Trophoblast cell (in vitro differentiated cells and primary cell): ENCODE measurements at regions not wholly inside any gene's neighbourhood (a gene's known extent, or its start where the extent isn't known, plus 50 kb on each side); places are given as distances from the start of the nearest gene placed in this dataset.
A peak's percentile ranks its signal among the peaks of the same experiment; 100 is the strongest.

Experiments
- DNase-seq, 2 donors: peaks; one replicate each; pipeline ENCODE4 v3.0.0-alpha.2; 2016
- H2AFZ ChIP-seq: 2 replicates; pipeline ENCODE4 v1.6.1; 2013; ENCODE audit warnings: low read length, moderate library complexity, mild to moderate bottlenecking; ENCODE audit not compliant: insufficient read depth, poor library complexity
- H2AK5ac ChIP-seq: 2 replicates; pipeline ENCODE4 v1.6.1; 2013; ENCODE audit warnings: mild to moderate bottlenecking, low read length
- H2BK120ac ChIP-seq: 2 replicates; pipeline ENCODE4 v1.6.1; 2013; ENCODE audit warnings: low read length, mild to moderate bottlenecking, moderate library complexity; ENCODE audit not compliant: insufficient read depth, poor library complexity
- H2BK12ac ChIP-seq: 2 replicates; pipeline ENCODE4 v1.6.1; 2013; ENCODE audit warnings: mild to moderate bottlenecking, low read length, moderate library complexity
- H2BK5ac ChIP-seq: 2 replicates; pipeline ENCODE4 v1.6.1; 2013; ENCODE audit warnings: low read length, low read depth, moderate library complexity, mild to moderate bottlenecking; ENCODE audit not compliant: poor library complexity
- H3K14ac ChIP-seq: 2 replicates; pipeline ENCODE4 v1.6.1; 2013; ENCODE audit warnings: mild to moderate bottlenecking, low read length
- H3K18ac ChIP-seq: 2 replicates; pipeline ENCODE4 v1.6.1; 2013; ENCODE audit warnings: mild to moderate bottlenecking, low read length
- H3K23ac ChIP-seq: 2 replicates; pipeline ENCODE4 v1.6.1; 2013; ENCODE audit warnings: low read length
- H3K27ac ChIP-seq: 2 replicates; pipeline ENCODE4 v1.5.1; 2013; ENCODE audit warnings: low read depth, mild to moderate bottlenecking, inconsistent platforms, low read length, moderate library complexity
- H3K27me3 ChIP-seq: 2 replicates; pipeline ENCODE4 v1.6.1; 2013; ENCODE audit warnings: inconsistent platforms, mild to moderate bottlenecking, low read length, moderate library complexity; ENCODE audit not compliant: insufficient read depth
- H3K36me3 ChIP-seq, 2 experiments: 1 replicate in 1 of 2; 2 replicates in 1 of 2; pipeline ENCODE4 v1.6.1; 2013; ENCODE audit warnings: low read length in 2 of 2, mild to moderate bottlenecking in 2 of 2, moderate library complexity in 1 of 2; ENCODE audit not compliant: insufficient read depth in 2 of 2, control insufficient read depth in 1 of 2
- H3K4ac ChIP-seq: 2 replicates; pipeline ENCODE4 v1.6.1; 2013; ENCODE audit warnings: low read depth, mild to moderate bottlenecking, low read length, moderate library complexity
- H3K4me1 ChIP-seq, 2 experiments: 1 replicate in 1 of 2; 2 replicates in 1 of 2; pipeline ENCODE4 v1.6.1; 2013; ENCODE audit warnings: low read length in 2 of 2, mild to moderate bottlenecking in 2 of 2, moderate library complexity in 1 of 2; ENCODE audit not compliant: insufficient read depth in 2 of 2, control insufficient read depth in 1 of 2
- H3K4me2 ChIP-seq: 2 replicates; pipeline ENCODE4 v1.6.1; 2013; ENCODE audit warnings: inconsistent platforms, mild to moderate bottlenecking, low read length, moderate library complexity
- H3K4me3 ChIP-seq: 2 replicates; pipeline ENCODE4 v1.5.1; 2013; ENCODE audit warnings: mild to moderate bottlenecking, low read depth, low read length, inconsistent platforms
- H3K79me1 ChIP-seq: one replicate; pipeline ENCODE4 v1.6.1; 2013; ENCODE audit warnings: low read length
- H3K79me2 ChIP-seq: 2 replicates; pipeline ENCODE4 v1.6.1; 2013; ENCODE audit warnings: low read length, mild to moderate bottlenecking; ENCODE audit not compliant: control insufficient read depth, insufficient read depth, poor library complexity
- H3K9ac ChIP-seq: 2 replicates; pipeline ENCODE4 v1.6.1; 2013; ENCODE audit warnings: mild to moderate bottlenecking, low read length
- H3K9me3 ChIP-seq: 2 replicates; pipeline ENCODE4 v1.6.1; 2013; ENCODE audit warnings: low read depth, mild to moderate bottlenecking, control low read depth, inconsistent platforms, low read length; ENCODE audit not compliant: insufficient read depth
- H4K12ac ChIP-seq: 2 replicates; pipeline ENCODE4 v1.6.1; 2013; ENCODE audit warnings: low read depth, mild to moderate bottlenecking, low read length, moderate library complexity
- H4K8ac ChIP-seq: 2 replicates; pipeline ENCODE4 v1.6.1; 2013; ENCODE audit warnings: low read depth, mild to moderate bottlenecking, low read length, moderate library complexity
- H4K91ac ChIP-seq: one replicate; pipeline ENCODE4 v1.6.1; 2013; ENCODE audit warnings: low read depth, mild to moderate bottlenecking, low read length, moderate library complexity
- WGBS: extraction: QIAGEN DNeasy Blood & Tissue Kit; methylation state at CpG from one replicate; pipeline ENCODE4 v1.1.7; 2013; ENCODE audit warnings: missing lambda C conversion rate; ENCODE audit not compliant: insufficient read length, insufficient coverage; ENCODE audit errors: extremely low coverage; 5-methylcytosine and 5-hydroxymethylcytosine counted together

- Histone ChIP-seq H3K4ac (no peak overlapping the region), H4K91ac (no peak overlapping the region), H3K9ac (no peak overlapping the region), H3K36me3 (no peaks in the 10 kb centered on the region), H2BK120ac (no peak overlapping the region), H3K18ac (no peak overlapping the region), H3K27ac (no peak overlapping the region), H3K23ac (no peak overlapping the region), H3K4me2 (no peak overlapping the region), H3K4me1 (no peaks in the 10 kb centered on the region), H4K12ac (no peak overlapping the region), H3K27me3 (no peaks in the 10 kb centered on the region), H2AK5ac (no peak overlapping the region), H4K8ac (no peak overlapping the region), H3K14ac (no peak overlapping the region), H3K4me3 (no peak overlapping the region), H2AFZ (no peak overlapping the region), H2BK5ac (no peak overlapping the region), H3K79me2 (no peaks in the 10 kb centered on the region), H2BK12ac (no peak overlapping the region), H3K9me3 (no peaks in the 10 kb centered on the region), H3K79me1 (no peaks in the 10 kb centered on the region)
- DNase-seq: peak in 1 of 2 donors; percentile 2
- WGBS: no CpG with 5 or more reads among the region's 1 CpG
Observed at GRCh38 chr5:89604342-89604741, 721.4 kb upstream of the MEF2C start.

- H3K9ac ChIP-seq: no peak overlapping the region
- WGBS: no CpG with 5 or more reads among the region's 12 CpGs
Observed at GRCh38 chr5:89601880-89602279, 718.9 kb upstream of the MEF2C start.

GRCh38 chr5:89597878-89598277 lies 714.9 kb upstream of the MEF2C start:
- Histone ChIP-seq H3K27me3 (no peaks in the 10 kb centered on the region), H3K4me1 (no peaks in the 10 kb centered on the region), H3K14ac (no peak overlapping the region), H3K4me2 (no peak overlapping the region), H4K12ac (no peak overlapping the region), H3K27ac (no peak overlapping the region), H4K91ac (no peak overlapping the region), H4K8ac (no peak overlapping the region), H3K4ac (no peak overlapping the region), H2BK120ac (no peak overlapping the region), H3K79me2 (no peaks in the 10 kb centered on the region), H2BK5ac (no peak overlapping the region), H2BK12ac (no peak overlapping the region), H3K9me3 (no peaks in the 10 kb centered on the region), H3K79me1 (no peaks in the 10 kb centered on the region), H3K9ac (no peak overlapping the region), H2AK5ac (no peak overlapping the region), H2AFZ (no peak overlapping the region), H3K4me3 (no peak overlapping the region), H3K36me3 (no peaks in the 10 kb centered on the region), H3K18ac (no peak overlapping the region), H3K23ac (no peak overlapping the region)
- DNase-seq: no peak
- WGBS: no CpG with 5 or more reads among the region's 1 CpG

More at GRCh38 chr5:89601880-89602279, 718.9 kb upstream of the MEF2C start:
- Histone ChIP-seq H2AK5ac (no peak overlapping the region), H3K18ac (no peak overlapping the region), H3K27ac (no peak overlapping the region), H4K12ac (no peak overlapping the region), H3K4ac (no peak overlapping the region), H3K4me2 (no peak overlapping the region), H2AFZ (no peak overlapping the region), H2BK5ac (no peak overlapping the region), H3K79me2 (no peaks in the 10 kb centered on the region), H3K27me3 (no peaks in the 10 kb centered on the region), H2BK120ac (no peak overlapping the region), H4K8ac (no peak overlapping the region), H3K23ac (no peak overlapping the region), H3K79me1 (no peaks in the 10 kb centered on the region), H3K9me3 (no peaks in the 10 kb centered on the region), H3K4me1 (no peaks in the 10 kb centered on the region), H3K4me3 (no peak overlapping the region), H3K36me3 (no peaks in the 10 kb centered on the region), H4K91ac (no peak overlapping the region), H3K14ac (no peak overlapping the region), H2BK12ac (no peak overlapping the region)
- no peak for DNase-seq

GRCh38 chr5:89596821-89597220 lies 713.8 kb upstream of the MEF2C start:
- Histone ChIP-seq H2BK12ac (no peak overlapping the region), H4K91ac (no peak overlapping the region), H2AFZ (no peak overlapping the region), H3K14ac (no peak overlapping the region), H3K4ac (no peak overlapping the region), H3K4me2 (no peak overlapping the region), H2BK5ac (no peak overlapping the region), H3K9ac (no peak overlapping the region), H3K79me1 (no peaks in the 10 kb centered on the region), H3K9me3 (no peaks in the 10 kb centered on the region), H4K8ac (no peak overlapping the region), H3K23ac (no peak overlapping the region), H3K27ac (no peak overlapping the region), H2AK5ac (no peak overlapping the region), H3K27me3 (no peaks in the 10 kb centered on the region), H3K4me3 (no peak overlapping the region), H2BK120ac (no peak overlapping the region), H3K4me1 (no peaks in the 10 kb centered on the region), H4K12ac (no peak overlapping the region), H3K79me2 (no peaks in the 10 kb centered on the region), H3K36me3 (no peaks in the 10 kb centered on the region), H3K18ac (no peak overlapping the region)
- WGBS: no CpG with 5 or more reads among the region's 2 CpGs
- DNase-seq: no peak
